Tibial nerve (tissue), 4 donors: ENCODE measurements at regions not wholly inside any gene's neighbourhood (a gene's known extent, or its start where the extent isn't known, plus 50 kb on each side); places are given as distances from the start of the nearest gene placed in this dataset.
A peak's percentile ranks its signal among the peaks of the same experiment; 100 is the strongest.

Experiments used
- DNase-seq, 2 donors: peaks; one replicate each; pipeline ENCODE4 v3.0.0-alpha.2; 2019; ENCODE audit warnings: low spot score in 2 of 2
- H3K27ac ChIP-seq, 4 donors: fragments of 200-600 bp; sonication (generic) in 3 of 4; one replicate each; pipeline ENCODE4 v1.5.1; 2017 to 2019; ENCODE audit warnings: mild to moderate bottlenecking in 1 of 4
- H3K27me3 ChIP-seq, 2 donors: fragments of 200-600 bp; sonication (generic) in 1 of 2; one replicate each; pipeline versions ENCODE4 v1.5.1 to v1.6.0; 2017 to 2019
- H3K36me3 ChIP-seq, 3 donors: fragments of 200-600 bp; sonication (generic); one replicate each; pipeline ENCODE4 v1.5.1; 2018 to 2019
- H3K4me1 ChIP-seq, 4 donors: fragments of 200-600 bp; sonication (generic) in 3 of 4; one replicate each; pipeline ENCODE4 v1.5.1; 2017 to 2019
- H3K4me3 ChIP-seq, 4 donors: fragments of 200-600 bp; sonication (generic) in 3 of 4; one replicate each; pipeline ENCODE4 v1.5.1; 2017 to 2019; ENCODE audit warnings: mild to moderate bottlenecking in 1 of 4, moderate library complexity in 1 of 4
- H3K9me3 ChIP-seq, 4 donors: fragments of 200-600 bp; sonication (generic) in 3 of 4; one replicate each; pipeline ENCODE4 v1.5.1; 2017 to 2019
- CTCF ChIP-seq, 5 experiments: fragments of 200-600 bp in 3 of 5; fragments of 450-650 bp in 2 of 5; sonication (generic) in 3 of 5; IDR thresholded peaks; one replicate each; pipeline ENCODE4 v1.5.1; 2016 to 2019; ENCODE audit warnings: antibody characterized with exemption in 5 of 5, mild to moderate bottlenecking in 3 of 5, moderate library complexity in 2 of 5
- EP300 ChIP-seq, 2 donors: sonication (generic); formaldehyde crosslinking; IDR thresholded peaks; one replicate each; pipeline ENCODE4 v1.6.1; 2017; ENCODE audit warnings: antibody characterized with exemption in 2 of 2, mild to moderate bottlenecking in 1 of 2
- POLR2A ChIP-seq, 2 donors: fragments of 450-650 bp; IDR thresholded peaks; one replicate each; pipeline ENCODE4 v1.6.1; 2017; ENCODE audit warnings: antibody characterized with exemption in 2 of 2, mild to moderate bottlenecking in 2 of 2, moderate library complexity in 2 of 2
- WGBS, 2 donors: methylation state at CpG; one replicate each; pipeline ENCODE4 v1.1.5; 2018; 5-methylcytosine and 5-hydroxymethylcytosine counted together

GRCh38 chr10:118442032-118442431 is 99.9 kb upstream of the FAM204A start:
- no peak for DNase-seq

GRCh38 chr10:118439824-118440223 is 97.7 kb upstream of the FAM204A start:
- WGBS, 2 donors = 25 to 27% methylated on average over 3 of the region's 3 CpGs
- DNase-seq = no peak
- Histone ChIP-seq H3K36me3 (no peaks in the 10 kb centered on the region), H3K27ac (no peak overlapping the region), H3K4me1 (no peaks in the 10 kb centered on the region), H3K4me3 (no peak overlapping the region), H3K27me3 (no peaks in the 10 kb centered on the region), H3K9me3 (no peaks in the 10 kb centered on the region)
- TF ChIP-seq EP300 (IDR thresholded peaks at IDR 0.05) (no peak), CTCF (IDR thresholded peaks at IDR 0.05) (no peak), POLR2A (IDR thresholded peaks at IDR 0.05) (no peak)

More at GRCh38 chr10:118442032-118442431, 99.9 kb upstream of the FAM204A start:
- H3K27ac ChIP-seq = no peak overlapping the region
- H3K27me3 ChIP-seq = no peaks in the 10 kb centered on the region
- no peak overlapping the region for H3K4me3 ChIP-seq
- TF ChIP-seq EP300 (IDR thresholded peaks at IDR 0.05) = no peak
- no peak for TF ChIP-seq CTCF (IDR thresholded peaks at IDR 0.05)
- TF ChIP-seq POLR2A (IDR thresholded peaks at IDR 0.05) = no peak
- WGBS, 2 donors = 75 to 77% methylated on average over 3 of the region's 3 CpGs
- H3K4me1 ChIP-seq = no peaks in the 10 kb centered on the region
- no peaks in the 10 kb centered on the region for H3K36me3 ChIP-seq
- H3K9me3 ChIP-seq = no peaks in the 10 kb centered on the region

- H3K4me3 ChIP-seq = no peak overlapping the region
- H3K27me3 ChIP-seq = no peaks in the 10 kb centered on the region
- H3K9me3 ChIP-seq = no peaks in the 10 kb centered on the region
- no peaks in the 10 kb centered on the region for H3K36me3 ChIP-seq
- H3K27ac ChIP-seq = no peak overlapping the region
- TF ChIP-seq CTCF (IDR thresholded peaks at IDR 0.05) (no peak), EP300 (IDR thresholded peaks at IDR 0.05) (no peak), POLR2A (IDR thresholded peaks at IDR 0.05) (no peak)
- WGBS, 2 donors = 89 to 90% methylated on average over 1 of the region's 1 CpG
- H3K4me1 ChIP-seq = no peaks in the 10 kb centered on the region
- DNase-seq = no peak
These were observed 94.6 kb upstream of the FAM204A start for GRCh38 chr10:118436742-118437141.

GRCh38 chr10:118430190-118430589 is 88.1 kb upstream of the FAM204A start:
- DNase-seq = no peak
- 87 to 91% methylated on average over 6 of the region's 6 CpGs for WGBS, 2 donors

GRCh38 chr10:118423800-118424442 is 81.8 kb upstream of the FAM204A start:
- Histone ChIP-seq H3K4me1 (peaks cover 0 to 6% (median 0%) of the 10 kb centered on the region in 4 donors), H3K9me3 (no peaks in the 10 kb centered on the region), H3K36me3 (no peaks in the 10 kb centered on the region), H3K4me3 (no peak overlapping the region), H3K27me3 (no peaks in the 10 kb centered on the region), H3K27ac (no peak overlapping the region)
- TF ChIP-seq EP300 (IDR thresholded peaks at IDR 0.05) (no peak), CTCF (IDR thresholded peaks at IDR 0.05) (peak in 4 of 5 experiments; percentile 48 to 70 (median 58))
- DNase-seq = peak; percentile 62 to 73
- 16 to 19% methylated on average over 15 of the region's 15 CpGs for WGBS, 2 donors

More at GRCh38 chr10:118430190-118430589, 88.1 kb upstream of the FAM204A start:
- Histone ChIP-seq H3K27ac (no peak overlapping the region), H3K4me1 (no peaks in the 10 kb centered on the region), H3K27me3 (no peaks in the 10 kb centered on the region), H3K4me3 (no peak overlapping the region), H3K9me3 (no peaks in the 10 kb centered on the region), H3K36me3 (no peaks in the 10 kb centered on the region)
- TF ChIP-seq POLR2A (IDR thresholded peaks at IDR 0.05) = no peak
- no peak for TF ChIP-seq EP300 (IDR thresholded peaks at IDR 0.05)
